Ovary (tissue), 7 donors: ENCODE measurements at regions not wholly inside any gene's neighbourhood (a gene's known extent, or its start where the extent isn't known, plus 50 kb on each side); places are given as distances from the start of the nearest gene placed in this dataset.

Source experiments
- DNase-seq, 5 donors: peaks; one replicate each; pipeline ENCODE4 v3.0.0-alpha.2; 2019 to 2020
- H3K27ac ChIP-seq, 2 donors: fragments of 200-600 bp; one replicate each; pipeline versions ENCODE4 v1.5.1 to v1.8.0; 2019 to 2022
- H3K27me3 ChIP-seq: fragments of 200-600 bp; one replicate; pipeline ENCODE4 v1.8.0; 2022
- H3K36me3 ChIP-seq: fragments of 200-600 bp; sonication (generic); one replicate; pipeline ENCODE4 v1.5.1; 2019
- H3K4me1 ChIP-seq: one replicate; pipeline ENCODE4 v1.8.1; 2013; ENCODE audit warnings: mild to moderate bottlenecking, moderate library complexity; ENCODE audit not compliant: insufficient read depth
- H3K4me3 ChIP-seq: fragments of 200-600 bp; sonication (generic); one replicate; pipeline ENCODE4 v1.5.1; 2017
- H3K9me3 ChIP-seq, 2 donors: fragments of 200-600 bp in 1 of 2; sonication (generic) in 1 of 2; one replicate each; pipeline versions ENCODE4 v1.5.1 to v1.8.1; 2013 to 2019; ENCODE audit warnings: mild to moderate bottlenecking in 1 of 2, moderate library complexity in 1 of 2
- EP300 ChIP-seq: sonication (generic); formaldehyde crosslinking; IDR thresholded peaks from one replicate; pipeline ENCODE4 v1.6.1; 2017; ENCODE audit warnings: antibody characterized with exemption
- POLR2A ChIP-seq: fragments of 450-650 bp; IDR thresholded peaks from one replicate; pipeline ENCODE4 v1.6.1; 2017; ENCODE audit warnings: antibody characterized with exemption, mild to moderate bottlenecking, moderate library complexity
- WGBS, 3 donors: extraction: QIAGEN DNeasy Blood & Tissue Kit in 1 of 3; methylation state at CpG; one replicate each; pipeline versions ENCODE4 v1.1.5 to v1.1.7; 2013 to 2017; 5-methylcytosine and 5-hydroxymethylcytosine counted together
- intact Hi-C, 4 donors: fragments of 100-400 bp; cut with DNase I; formaldehyde crosslinking; loops; one replicate each; pipeline versions ENCODE4 v1.11.0 to v1.15.1; 2022 to 2023
- TF ChIP-seq, protein P1 (sequence below), 3 donors: fragments of 450-650 bp in 2 of 3; fragments of 200-600 bp in 1 of 3; IDR thresholded peaks; one replicate each; pipeline versions ENCODE4 v1.5.1 to v1.8.0; 2016 to 2022; ENCODE audit warnings: antibody characterized with exemption in 3 of 3, mild to moderate bottlenecking in 1 of 3
- donor health status: DM: no; HTN: no; CAD: no; lungs with moderate emphysema.
- donor health status: DM: no; HTN: no; CAD: no.
- donor health status: Bipolar disorder and iron deficiency.
- donor health status: DM: no; HTN: no; CAD: no.
- donor health status: DM: yes; HTN: yes; CAD: no.

DNA sequence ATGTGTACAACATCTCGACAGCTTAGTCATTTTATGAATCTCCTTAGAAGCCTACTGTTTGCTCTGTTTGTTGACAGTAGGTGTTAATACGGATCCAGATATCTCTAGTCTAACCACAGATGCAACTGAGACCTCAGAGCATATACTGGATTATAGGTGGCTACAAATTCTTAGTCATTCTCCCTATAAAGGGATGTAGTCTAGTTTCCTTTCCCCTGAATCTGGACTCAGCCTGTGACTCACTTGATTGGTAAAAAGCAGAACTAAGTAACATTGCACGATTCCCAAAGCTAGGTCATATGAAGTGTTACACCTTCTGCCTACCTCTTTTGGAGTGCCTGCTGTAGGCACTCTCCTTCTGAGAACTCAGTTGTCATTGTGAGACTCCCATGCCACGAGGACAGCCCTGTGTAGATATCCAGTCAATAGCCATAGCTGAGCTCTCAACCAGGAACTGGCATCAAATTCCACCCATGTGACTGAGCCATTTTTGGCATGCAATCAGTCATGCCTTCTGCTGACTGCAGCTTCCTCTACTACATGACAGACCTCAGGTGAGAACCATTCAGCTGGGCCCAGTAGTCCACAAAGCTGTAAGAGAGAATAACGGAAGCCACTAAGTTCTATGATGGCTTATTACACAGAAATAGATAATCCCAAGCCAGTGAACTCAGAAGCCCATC, 135.9 kb upstream of the CHRM3 start:
- Histone ChIP-seq H3K27ac (no peak overlapping the region), H3K27me3 (no peaks in the 10 kb centered on the region), H3K36me3 (no peaks in the 10 kb centered on the region), H3K9me3 (no peaks in the 10 kb centered on the region), H3K4me1 (no peaks in the 10 kb centered on the region), H3K4me3 (no peak overlapping the region)
- WGBS, 3 donors = 87 to 89% (median 88%) methylated on average over 5 of the region's 5 CpGs
- intact Hi-C loops = no loop called here
- TF ChIP-seq, protein P1, sequence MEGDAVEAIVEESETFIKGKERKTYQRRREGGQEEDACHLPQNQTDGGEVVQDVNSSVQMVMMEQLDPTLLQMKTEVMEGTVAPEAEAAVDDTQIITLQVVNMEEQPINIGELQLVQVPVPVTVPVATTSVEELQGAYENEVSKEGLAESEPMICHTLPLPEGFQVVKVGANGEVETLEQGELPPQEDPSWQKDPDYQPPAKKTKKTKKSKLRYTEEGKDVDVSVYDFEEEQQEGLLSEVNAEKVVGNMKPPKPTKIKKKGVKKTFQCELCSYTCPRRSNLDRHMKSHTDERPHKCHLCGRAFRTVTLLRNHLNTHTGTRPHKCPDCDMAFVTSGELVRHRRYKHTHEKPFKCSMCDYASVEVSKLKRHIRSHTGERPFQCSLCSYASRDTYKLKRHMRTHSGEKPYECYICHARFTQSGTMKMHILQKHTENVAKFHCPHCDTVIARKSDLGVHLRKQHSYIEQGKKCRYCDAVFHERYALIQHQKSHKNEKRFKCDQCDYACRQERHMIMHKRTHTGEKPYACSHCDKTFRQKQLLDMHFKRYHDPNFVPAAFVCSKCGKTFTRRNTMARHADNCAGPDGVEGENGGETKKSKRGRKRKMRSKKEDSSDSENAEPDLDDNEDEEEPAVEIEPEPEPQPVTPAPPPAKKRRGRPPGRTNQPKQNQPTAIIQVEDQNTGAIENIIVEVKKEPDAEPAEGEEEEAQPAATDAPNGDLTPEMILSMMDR (IDR thresholded peaks at IDR 0.05) = no peak
- no peak for TF ChIP-seq POLR2A
- no peak for TF ChIP-seq EP300
- no peak for DNase-seq

DNA sequence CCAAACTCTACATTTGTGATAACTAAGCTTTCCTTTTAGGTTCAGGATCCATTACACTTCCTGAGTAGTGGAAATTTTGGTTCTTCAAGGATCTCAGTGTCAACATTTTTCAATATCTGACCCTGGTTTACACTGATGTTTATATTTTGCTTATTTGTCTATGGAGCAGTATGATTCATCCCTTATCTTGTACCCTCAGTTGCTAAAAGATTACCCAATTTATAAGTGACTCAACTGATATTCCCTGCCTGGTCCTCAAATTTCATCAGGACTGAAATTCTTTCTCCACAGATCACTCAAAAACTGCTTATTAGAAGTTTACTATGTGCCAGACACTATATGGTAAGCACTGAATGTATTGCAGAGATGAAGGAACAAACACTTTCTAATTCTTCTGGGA, 139.1 kb upstream of the CHRM3 start:
- no peaks in the 10 kb centered on the region for H3K27me3 ChIP-seq
- H3K4me3 ChIP-seq = no peak overlapping the region
- H3K4me1 ChIP-seq = no peaks in the 10 kb centered on the region
- no peak overlapping the region for H3K27ac ChIP-seq
- TF ChIP-seq EP300 = no peak
- TF ChIP-seq, protein P1 (IDR thresholded peaks at IDR 0.05) = no peak
- no peak for TF ChIP-seq POLR2A
- DNase-seq = no peak
- H3K9me3 ChIP-seq = no peaks in the 10 kb centered on the region
- intact Hi-C loops = no loop called here
- no peaks in the 10 kb centered on the region for H3K36me3 ChIP-seq

DNA sequence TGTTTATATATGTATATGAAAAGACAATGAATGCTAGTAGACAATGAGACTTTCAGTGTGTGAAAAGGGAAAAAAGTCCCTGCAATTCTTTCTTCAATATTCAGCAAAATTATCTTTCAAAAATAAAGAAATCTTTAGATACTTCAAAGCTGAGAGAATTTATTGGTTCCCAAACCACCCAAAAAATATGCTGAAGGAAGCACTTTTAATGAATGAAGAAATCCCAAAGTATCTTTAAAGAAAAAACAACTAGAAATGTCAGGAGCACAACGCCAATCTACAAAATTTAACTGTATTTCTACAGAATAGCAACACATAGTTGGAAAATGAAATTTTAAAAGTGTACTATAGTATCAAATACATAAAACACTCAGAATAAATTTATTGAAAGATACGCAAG, 142.3 kb upstream of the CHRM3 start:
- Histone ChIP-seq H3K27me3 (no peaks in the 10 kb centered on the region), H3K4me1 (no peaks in the 10 kb centered on the region), H3K27ac (no peak overlapping the region), H3K9me3 (no peaks in the 10 kb centered on the region), H3K4me3 (no peak overlapping the region), H3K36me3 (no peaks in the 10 kb centered on the region)
- no peak for DNase-seq
- WGBS, 3 donors = 95 to 97% (median 96%) methylated on average over 2 of the region's 2 CpGs
- TF ChIP-seq, protein P1 (IDR thresholded peaks at IDR 0.05) = no peak
- TF ChIP-seq POLR2A (no peak), EP300 (no peak)
- intact Hi-C loops = no loop called here

DNA sequence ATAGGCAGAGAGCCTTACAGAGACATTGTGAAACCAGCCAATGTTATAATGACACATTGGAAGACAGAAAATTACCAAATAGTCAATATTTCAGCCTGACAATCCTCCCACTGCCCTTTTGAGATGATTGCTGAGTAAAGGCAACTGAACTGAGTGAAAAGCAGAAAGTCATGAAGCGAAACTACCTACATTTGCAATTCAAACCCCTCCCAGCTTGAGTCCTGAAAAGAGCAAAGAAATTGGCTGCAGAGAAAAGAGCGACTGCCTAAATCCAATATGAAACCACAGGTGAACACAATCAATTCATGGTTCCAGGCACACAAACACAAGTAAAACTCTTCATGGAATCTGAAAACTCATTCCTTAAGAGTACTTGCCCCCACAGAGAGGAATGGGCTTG, 143.4 kb upstream of the CHRM3 start:
- Histone ChIP-seq H3K9me3 (no peaks in the 10 kb centered on the region), H3K27ac (no peak overlapping the region), H3K27me3 (no peaks in the 10 kb centered on the region), H3K36me3 (no peaks in the 10 kb centered on the region), H3K4me3 (no peak overlapping the region), H3K4me1 (no peaks in the 10 kb centered on the region)
- 73 to 84% (median 75%) methylated on average over 2 of the region's 2 CpGs for WGBS, 3 donors
- TF ChIP-seq POLR2A = no peak
- no peak for TF ChIP-seq EP300
- TF ChIP-seq, protein P1 (IDR thresholded peaks at IDR 0.05) = no peak
- DNase-seq = no peak
- intact Hi-C loops = no loop called here
